ENCODE measurements at regions not wholly inside any gene's neighbourhood (a gene's known extent, or its start where the extent isn't known, plus 50 kb on each side); places are given as distances from the start of the nearest gene placed in this dataset.

DNA sequence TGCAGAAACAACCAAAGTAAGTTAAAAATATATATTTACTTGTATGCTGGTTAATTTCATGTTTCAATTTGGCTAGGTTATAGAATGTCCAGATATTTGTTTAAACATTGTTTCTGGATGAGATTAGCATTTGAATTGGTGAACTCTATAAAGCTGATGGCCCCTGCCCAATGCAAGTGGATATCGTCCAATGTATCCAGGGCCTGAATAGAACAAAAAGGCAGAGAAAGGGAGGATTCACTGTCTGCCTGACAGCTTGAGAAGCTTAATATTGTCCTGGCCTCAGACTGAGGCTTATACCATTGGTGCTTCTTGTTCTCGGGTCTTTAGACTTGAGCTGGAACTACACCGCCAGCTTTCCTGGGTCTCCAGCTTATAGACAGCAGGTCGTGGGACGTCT is 446.7 kb upstream of the ACTBL2 start:
- TF ChIP-seq, protein P1, sequence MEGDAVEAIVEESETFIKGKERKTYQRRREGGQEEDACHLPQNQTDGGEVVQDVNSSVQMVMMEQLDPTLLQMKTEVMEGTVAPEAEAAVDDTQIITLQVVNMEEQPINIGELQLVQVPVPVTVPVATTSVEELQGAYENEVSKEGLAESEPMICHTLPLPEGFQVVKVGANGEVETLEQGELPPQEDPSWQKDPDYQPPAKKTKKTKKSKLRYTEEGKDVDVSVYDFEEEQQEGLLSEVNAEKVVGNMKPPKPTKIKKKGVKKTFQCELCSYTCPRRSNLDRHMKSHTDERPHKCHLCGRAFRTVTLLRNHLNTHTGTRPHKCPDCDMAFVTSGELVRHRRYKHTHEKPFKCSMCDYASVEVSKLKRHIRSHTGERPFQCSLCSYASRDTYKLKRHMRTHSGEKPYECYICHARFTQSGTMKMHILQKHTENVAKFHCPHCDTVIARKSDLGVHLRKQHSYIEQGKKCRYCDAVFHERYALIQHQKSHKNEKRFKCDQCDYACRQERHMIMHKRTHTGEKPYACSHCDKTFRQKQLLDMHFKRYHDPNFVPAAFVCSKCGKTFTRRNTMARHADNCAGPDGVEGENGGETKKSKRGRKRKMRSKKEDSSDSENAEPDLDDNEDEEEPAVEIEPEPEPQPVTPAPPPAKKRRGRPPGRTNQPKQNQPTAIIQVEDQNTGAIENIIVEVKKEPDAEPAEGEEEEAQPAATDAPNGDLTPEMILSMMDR (IDR thresholded peaks at IDR 0.05) = no peak
- TF ChIP-seq POLR2A (IDR thresholded peaks at IDR 0.05) = no peak
- TF ChIP-seq POLR2AphosphoS5 (IDR thresholded peaks at IDR 0.05) = no peak
